Right lobe of liver (tissue), 6 donors: ENCODE measurements at regions not wholly inside any gene's neighbourhood (a gene's known extent, or its start where the extent isn't known, plus 50 kb on each side); places are given as distances from the start of the nearest gene placed in this dataset.

Experiments
- ATAC-seq, 4 donors: fragments of 200-7000 bp; cut with Tn5 transposase; one replicate each; pipeline ENCODE4 v1.9.1; 2020; ENCODE audit warnings: mild to moderate bottlenecking in 4 of 4, moderate library complexity in 4 of 4
- DNase-seq, 3 donors: peaks; one replicate each; pipeline ENCODE4 v3.0.0-alpha.2; 2020
- H3K27ac ChIP-seq, 3 donors: fragments of 200-600 bp; one replicate each; pipeline ENCODE4 v1.8.0; 2022
- H3K27me3 ChIP-seq, 2 donors: fragments of 200-600 bp; one replicate each; pipeline ENCODE4 v1.8.0; 2022
- H3K36me3 ChIP-seq, 4 donors: fragments of 200-600 bp; sonication (generic) in 1 of 4; one replicate each; pipeline versions ENCODE4 v1.5.1 to v1.8.0; 2017 to 2022; ENCODE audit warnings: control low read depth in 1 of 4
- H3K4me1 ChIP-seq, 4 donors: fragments of 200-600 bp; sonication (generic) in 1 of 4; one replicate each; pipeline versions ENCODE4 v1.5.1 to v1.8.0; 2017 to 2022; ENCODE audit warnings: control low read depth in 1 of 4
- H3K4me3 ChIP-seq, 3 donors: fragments of 200-600 bp; one replicate each; pipeline ENCODE4 v1.8.0; 2022
- H3K9me3 ChIP-seq, 4 donors: fragments of 200-600 bp; sonication (generic) in 1 of 4; one replicate each; pipeline versions ENCODE4 v1.5.1 to v1.8.0; 2017 to 2022; ENCODE audit warnings: control low read depth in 1 of 4
- POLR2A ChIP-seq: fragments of 450-650 bp; IDR thresholded peaks from one replicate; pipeline ENCODE4 v1.6.1; 2017; ENCODE audit warnings: antibody characterized with exemption, mild to moderate bottlenecking
- WGBS: methylation state at CpG from one replicate; pipeline ENCODE4 v1.1.6; 2018; ENCODE audit warnings: low coverage, low lambda C conversion rate; ENCODE audit not compliant: insufficient coverage; ENCODE audit errors: missing lambda C conversion rate; 5-methylcytosine and 5-hydroxymethylcytosine counted together
- intact Hi-C, 2 donors: fragments of 100-400 bp; cut with DNase I; formaldehyde crosslinking; loops; one replicate each; pipeline versions ENCODE4 v1.11.2 to v1.14.1; 2022
- TF ChIP-seq, protein P1 (sequence below), 4 donors: fragments of 200-600 bp in 3 of 4; fragments of 450-650 bp in 1 of 4; IDR thresholded peaks; one replicate each; pipeline versions ENCODE4 v1.5.1 to v1.8.0; 2016 to 2022; ENCODE audit warnings: antibody characterized with exemption in 4 of 4, mild to moderate bottlenecking in 2 of 4
- donor health status: DM: no; HTN: yes; CAD: no.
- donor health status: DM: no; HTN: no; CAD: no.
- donor health status: DM: no; HTN: no; CAD: no.
- donor health status: DM: no; HTN: yes; CAD: no.
- donor health status: DM: no; HTN: yes; CAD: no.

DNA sequence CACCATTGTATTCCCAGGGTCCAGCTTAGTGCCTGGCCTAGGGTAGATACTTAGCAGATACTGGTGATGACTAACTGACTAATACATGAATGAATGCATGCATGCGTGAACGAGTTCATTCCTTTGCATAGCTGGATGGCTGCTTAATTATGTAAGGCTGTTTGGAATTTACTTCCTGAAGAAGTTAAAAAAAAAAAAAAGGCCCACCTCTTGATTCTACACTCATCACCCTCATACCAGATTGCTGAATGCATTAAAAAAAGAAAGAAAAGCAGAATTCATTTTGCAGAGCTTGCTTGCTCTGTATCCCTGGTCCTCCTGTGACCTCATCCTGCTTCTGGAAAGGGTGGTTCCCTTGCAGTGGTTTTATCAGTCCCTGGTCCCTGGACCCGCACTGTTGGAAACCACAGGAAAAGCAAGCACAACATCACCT lies 277.6 kb upstream of the CFAP20DC start:
- H3K36me3 ChIP-seq = no peaks in the 10 kb centered on the region
- H3K4me3 ChIP-seq = no peak overlapping the region
- no peak for ATAC-seq
- H3K9me3 ChIP-seq = no peaks in the 10 kb centered on the region
- no peak overlapping the region for H3K27ac ChIP-seq
- no peaks in the 10 kb centered on the region for H3K27me3 ChIP-seq
- intact Hi-C loops = no loop called here
- no peak for TF ChIP-seq POLR2A
- TF ChIP-seq, protein P1, sequence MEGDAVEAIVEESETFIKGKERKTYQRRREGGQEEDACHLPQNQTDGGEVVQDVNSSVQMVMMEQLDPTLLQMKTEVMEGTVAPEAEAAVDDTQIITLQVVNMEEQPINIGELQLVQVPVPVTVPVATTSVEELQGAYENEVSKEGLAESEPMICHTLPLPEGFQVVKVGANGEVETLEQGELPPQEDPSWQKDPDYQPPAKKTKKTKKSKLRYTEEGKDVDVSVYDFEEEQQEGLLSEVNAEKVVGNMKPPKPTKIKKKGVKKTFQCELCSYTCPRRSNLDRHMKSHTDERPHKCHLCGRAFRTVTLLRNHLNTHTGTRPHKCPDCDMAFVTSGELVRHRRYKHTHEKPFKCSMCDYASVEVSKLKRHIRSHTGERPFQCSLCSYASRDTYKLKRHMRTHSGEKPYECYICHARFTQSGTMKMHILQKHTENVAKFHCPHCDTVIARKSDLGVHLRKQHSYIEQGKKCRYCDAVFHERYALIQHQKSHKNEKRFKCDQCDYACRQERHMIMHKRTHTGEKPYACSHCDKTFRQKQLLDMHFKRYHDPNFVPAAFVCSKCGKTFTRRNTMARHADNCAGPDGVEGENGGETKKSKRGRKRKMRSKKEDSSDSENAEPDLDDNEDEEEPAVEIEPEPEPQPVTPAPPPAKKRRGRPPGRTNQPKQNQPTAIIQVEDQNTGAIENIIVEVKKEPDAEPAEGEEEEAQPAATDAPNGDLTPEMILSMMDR (IDR thresholded peaks at IDR 0.05) = no peak
- WGBS = 64% methylated on average over 3 of the region's 3 CpGs
- no peak for DNase-seq
- H3K4me1 ChIP-seq = peaks cover 0 to 2% (median 0%) of the 10 kb centered on the region in 4 donors

DNA sequence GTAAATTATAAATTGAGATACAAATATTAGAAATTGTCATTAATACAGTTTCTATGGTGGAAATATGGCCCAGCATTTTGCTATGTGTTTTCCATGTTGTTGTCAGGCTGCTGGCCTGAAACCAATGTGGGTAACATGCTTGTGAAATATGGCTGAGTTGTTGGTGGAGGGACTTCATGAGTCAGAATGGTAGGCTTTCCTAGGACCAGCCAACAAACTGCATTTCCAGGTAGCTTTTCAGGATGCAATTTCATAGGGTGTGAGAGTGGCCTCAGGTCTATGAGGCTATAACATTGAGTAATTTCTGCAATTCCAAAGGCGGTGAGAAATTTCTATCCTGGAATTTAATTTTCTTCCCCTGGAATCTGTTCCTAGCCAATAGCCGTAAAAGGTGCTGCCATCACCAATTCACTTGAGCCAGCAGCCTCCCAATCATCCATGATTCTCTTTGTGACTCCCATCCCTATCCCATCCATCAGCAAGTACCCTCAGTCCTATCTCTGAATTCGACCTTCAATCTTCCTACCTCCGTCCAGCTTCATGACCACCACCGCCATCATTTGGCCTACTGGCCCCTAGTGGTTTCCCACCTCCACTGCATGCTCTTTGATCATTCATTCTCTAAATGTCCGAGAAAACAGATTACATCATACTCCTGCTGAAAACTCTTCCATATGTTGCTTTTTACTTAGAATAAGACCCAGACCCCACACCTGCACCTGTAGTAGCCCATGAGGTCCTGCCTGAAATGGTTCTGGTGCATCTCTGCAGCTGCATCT lies 276.6 kb upstream of the CFAP20DC start:
- WGBS = 56% methylated on average over 6 of the region's 6 CpGs

DNA sequence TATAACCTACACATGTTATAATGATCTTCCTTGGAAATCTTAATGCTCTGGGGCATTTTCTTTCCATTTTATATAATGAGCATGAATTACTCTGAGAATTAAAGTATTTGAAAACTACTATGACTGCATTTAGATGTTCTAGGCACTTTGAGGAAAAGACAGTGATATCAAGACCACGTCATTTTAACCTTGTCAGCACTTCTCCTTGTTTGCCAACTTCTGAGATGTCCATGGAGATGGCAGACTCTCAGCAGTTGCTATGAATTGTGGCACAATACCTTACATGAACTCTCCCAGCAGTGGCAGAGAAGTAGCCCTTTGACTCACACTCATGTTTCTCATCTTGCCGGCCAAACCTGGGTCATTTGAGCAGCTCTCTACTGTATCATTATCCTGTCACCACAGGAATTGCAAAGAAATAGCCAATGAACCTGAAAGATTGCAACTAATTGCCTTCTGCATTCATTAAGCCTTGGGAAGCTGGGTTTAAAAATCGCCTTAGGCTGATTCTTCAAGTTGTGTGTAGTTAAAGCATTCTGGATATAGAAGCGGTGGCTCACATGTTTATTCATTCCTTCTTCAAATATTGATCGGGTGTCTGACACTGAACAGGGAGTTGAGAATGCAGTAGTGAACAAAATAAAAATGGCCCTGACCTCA lies 272.2 kb upstream of the CFAP20DC start:
- ATAC-seq = no peak
- H3K27me3 ChIP-seq = no peaks in the 10 kb centered on the region
- intact Hi-C loops = no loop called here
- no peak for DNase-seq
- no peak for TF ChIP-seq POLR2A
- TF ChIP-seq, protein P1 (IDR thresholded peaks at IDR 0.05) = no peak
- H3K4me1 ChIP-seq = peaks cover 0 to 9% (median under 1%) of the 10 kb centered on the region in 4 donors
- no peaks in the 10 kb centered on the region for H3K36me3 ChIP-seq
- WGBS = 72% methylated on average over 5 of the region's 5 CpGs
- no peaks in the 10 kb centered on the region for H3K9me3 ChIP-seq
- H3K27ac ChIP-seq = no peak overlapping the region
- H3K4me3 ChIP-seq = no peak overlapping the region

More for the DNA sequence above, 276.6 kb upstream of the CFAP20DC start:
- TF ChIP-seq, protein P1 (IDR thresholded peaks at IDR 0.05) = peak in 1 of 4 donors; percentile 18
- TF ChIP-seq POLR2A = no peak
- no peak overlapping the region for H3K4me3 ChIP-seq
- H3K9me3 ChIP-seq = no peaks in the 10 kb centered on the region
- no peaks in the 10 kb centered on the region for H3K36me3 ChIP-seq
- intact Hi-C loops = no loop called here
- ATAC-seq (no peak), DNase-seq (no peak)
- H3K27me3 ChIP-seq = no peaks in the 10 kb centered on the region
- peaks cover 0 to 2% (median 0%) of the 10 kb centered on the region in 4 donors for H3K4me1 ChIP-seq
- H3K27ac ChIP-seq = no peak overlapping the region

DNA sequence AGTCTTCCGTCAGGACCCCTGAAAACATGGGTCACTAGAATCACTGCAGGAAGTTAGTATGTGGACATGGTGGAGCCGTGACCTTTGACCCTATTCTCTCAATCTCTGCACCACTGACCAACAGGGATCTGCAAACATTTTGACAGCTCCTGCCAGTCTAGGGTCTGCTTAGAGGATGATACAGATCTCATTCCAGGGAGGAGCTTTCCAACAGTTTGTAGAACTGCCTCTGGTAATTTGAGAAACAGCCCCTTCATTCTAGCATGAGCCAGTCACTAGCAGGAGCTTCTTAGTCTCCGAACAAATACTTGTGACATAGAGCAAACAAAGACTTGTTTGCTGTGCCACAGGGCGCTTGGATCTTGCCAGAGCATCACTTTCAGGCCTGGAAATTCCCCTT lies 270.3 kb upstream of the CFAP20DC start:
- Histone ChIP-seq H3K27me3 (no peaks in the 10 kb centered on the region), H3K27ac (no peak overlapping the region), H3K4me1 (peaks cover 0 to 9% (median under 1%) of the 10 kb centered on the region in 4 donors), H3K4me3 (no peak overlapping the region), H3K9me3 (no peaks in the 10 kb centered on the region), H3K36me3 (no peaks in the 10 kb centered on the region)
- TF ChIP-seq, protein P1 (IDR thresholded peaks at IDR 0.05) = no peak
- no peak for TF ChIP-seq POLR2A
- ATAC-seq = peak; percentile 69 to 97 (median 92)
- no peak for DNase-seq
- intact Hi-C loops = no loop called here
- WGBS = 67% methylated on average over 4 of the region's 4 CpGs
